ENCODE measurements at regions not wholly inside any gene's neighbourhood (a gene's known extent, or its start where the extent isn't known, plus 50 kb on each side); places are given as distances from the start of the nearest gene placed in this dataset.

DNA sequence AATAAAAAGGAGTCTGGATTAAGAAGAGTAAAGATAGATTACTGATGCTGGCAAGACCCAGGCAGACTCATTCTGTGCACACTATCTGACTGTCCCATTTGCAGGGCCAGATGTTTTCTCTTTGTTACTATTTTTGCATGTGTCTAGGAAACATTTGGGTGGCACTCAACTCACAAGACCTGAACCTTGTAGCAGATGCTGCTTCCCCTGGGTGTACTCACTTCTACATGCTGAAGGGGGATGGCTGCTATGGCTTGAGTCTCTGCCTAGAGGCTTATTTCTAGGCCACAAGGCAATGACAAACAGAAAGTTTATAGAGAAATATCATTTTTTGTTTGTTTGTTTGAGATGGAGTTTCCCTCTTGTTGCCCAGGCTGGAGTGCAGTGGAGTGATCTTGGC lies 351.4 kb downstream of the FOXA2 start:
- TF ChIP-seq CTCF (IDR thresholded peaks at IDR 0.05) (no peak), POLR2A (IDR thresholded peaks at IDR 0.05) (no peak)
- H3K27me3 ChIP-seq, result peaks cover 3% of the 10 kb centered on the region
- no peaks in the 10 kb centered on the region for H3K9me3 ChIP-seq (replicated peaks in 1 of 3)
- intact Hi-C loops (cut with DNase I), result no loop called here
- H3K4me3 ChIP-seq, result no peak overlapping the region
- no peaks in the 10 kb centered on the region for H3K4me1 ChIP-seq (replicated peaks in 1 of 2)
- no peak overlapping the region for H3K27ac ChIP-seq
- H3K36me3 ChIP-seq (replicated peaks in 1 of 2), result no peaks in the 10 kb centered on the region
- DNase-seq, result no peak

- H3K4me1 ChIP-seq (replicated peaks in 1 of 2), result no peaks in the 10 kb centered on the region
- 23 to 34% (median 27%) methylated on average over 5 to 9 of the region's 9 CpGs for WGBS, 4 donors
Measured at GRCh38 chr20:22232473-22232872, 351.9 kb downstream of the FOXA2 start.

DNA sequence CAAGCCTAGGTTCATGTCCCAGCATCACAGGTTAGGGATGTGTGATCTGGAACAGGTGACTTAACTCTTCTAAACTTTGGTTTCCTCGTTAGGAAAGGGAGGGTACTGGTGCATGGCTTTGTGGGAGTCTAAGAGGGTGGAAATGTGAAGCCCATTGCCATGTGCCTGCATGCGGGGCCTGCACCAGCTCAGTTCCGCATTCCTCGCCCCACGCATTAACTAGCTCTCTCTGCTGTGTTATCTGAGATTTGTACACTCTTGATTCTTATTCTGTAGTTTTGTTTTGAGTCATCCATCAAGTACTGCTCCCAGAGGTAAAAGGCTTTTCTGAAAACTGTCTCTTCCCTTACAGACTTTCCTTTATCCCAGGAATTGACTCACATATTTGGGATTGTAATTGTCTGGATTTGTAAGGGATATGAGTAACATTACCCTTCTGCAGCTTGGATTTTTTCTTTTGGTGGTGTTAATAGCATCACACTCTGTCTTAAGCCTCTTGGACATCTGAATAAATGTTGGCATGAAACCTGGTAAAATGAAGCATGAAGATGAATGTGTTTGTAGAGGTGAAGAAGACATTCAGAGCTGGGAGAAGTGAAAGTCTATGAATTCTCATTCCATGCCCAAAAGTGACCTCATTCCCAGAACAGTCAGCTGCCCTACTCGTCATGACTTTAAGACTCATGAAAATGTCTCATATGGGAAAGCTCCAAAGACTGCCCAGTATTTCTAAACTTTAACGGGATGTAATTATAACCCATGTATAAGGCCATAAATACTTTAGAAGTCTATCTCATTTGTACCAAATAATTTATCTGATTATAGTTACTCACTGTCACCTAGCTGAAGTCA lies 357.3 kb downstream of the FOXA2 start:
- no peak for TF ChIP-seq POLR2A (IDR thresholded peaks at IDR 0.05)
- no peak for TF ChIP-seq CTCF (IDR thresholded peaks at IDR 0.05)
- no peak for DNase-seq
- WGBS, 4 donors, result 54 to 69% (median 59%) methylated on average over 7 of the region's 7 CpGs
- Histone ChIP-seq H3K36me3 (replicated peaks in 1 of 2) (no peaks in the 10 kb centered on the region), H3K4me1 (replicated peaks in 1 of 2) (no peaks in the 10 kb centered on the region), H3K27me3 (peaks cover 3% of the 10 kb centered on the region), H3K4me3 (no peak overlapping the region), H3K27ac (no peak overlapping the region), H3K9me3 (replicated peaks in 1 of 3) (no peaks in the 10 kb centered on the region)
- intact Hi-C loops (cut with DNase I), result no loop called here

More at GRCh38 chr20:22232473-22232872, 351.9 kb downstream of the FOXA2 start:
- TF ChIP-seq POLR2A (IDR thresholded peaks at IDR 0.05) (no peak), CTCF (IDR thresholded peaks at IDR 0.05) (no peak)
- H3K36me3 ChIP-seq (replicated peaks in 1 of 2), result no peaks in the 10 kb centered on the region
- H3K27ac ChIP-seq, result no peak overlapping the region
- no peaks in the 10 kb centered on the region for H3K9me3 ChIP-seq (replicated peaks in 1 of 3)
- DNase-seq, result no peak
- intact Hi-C loops (cut with DNase I), result no loop called here
- peaks cover 3% of the 10 kb centered on the region for H3K27me3 ChIP-seq
- no peak overlapping the region for H3K4me3 ChIP-seq

DNA sequence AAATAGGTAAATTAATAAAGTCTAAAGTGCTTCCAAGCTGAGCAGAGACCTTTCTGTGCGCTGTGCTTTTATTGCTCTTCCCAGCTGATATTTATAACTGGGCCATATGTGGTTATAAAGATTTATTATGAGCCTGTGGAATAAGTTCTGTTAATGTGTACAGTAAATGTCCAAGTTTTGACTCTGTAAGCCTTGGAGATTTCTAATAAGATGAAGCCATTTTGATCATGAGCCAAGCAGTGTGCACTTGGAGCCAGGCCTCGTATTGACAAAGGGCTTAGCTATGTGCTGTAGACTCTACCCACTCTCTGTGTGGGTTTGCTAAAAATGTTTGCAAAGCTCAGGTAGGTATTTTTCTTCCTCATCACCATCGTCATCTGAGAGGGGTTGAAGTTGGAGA lies 361.1 kb downstream of the FOXA2 start:
- Histone ChIP-seq H3K9me3 (replicated peaks in 1 of 3) (no peaks in the 10 kb centered on the region), H3K4me1 (replicated peaks in 1 of 2) (no peaks in the 10 kb centered on the region), H3K27me3 (no peaks in the 10 kb centered on the region), H3K27ac (no peak overlapping the region), H3K36me3 (replicated peaks in 1 of 2) (no peaks in the 10 kb centered on the region), H3K4me3 (no peak overlapping the region)
- TF ChIP-seq CTCF (IDR thresholded peaks at IDR 0.05) (no peak), POLR2A (IDR thresholded peaks at IDR 0.05) (no peak)
- DNase-seq, result no peak
- WGBS, 4 donors, result 52 to 82% (median 69%) methylated on average over 3 of the region's 3 CpGs
- intact Hi-C loops (cut with DNase I), result no loop called here
